NCI-H345 treated with DMSO at 0.1 percent for 48 hours (cell line): ENCODE measurements at regions not wholly inside any gene's neighbourhood (a gene's known extent, or its start where the extent isn't known, plus 50 kb on each side); places are given as distances from the start of the nearest gene placed in this dataset.

ENCODE experiments used
- DNase-seq: peaks from one replicate; lab custom pipeline; 2025; ENCODE audit not compliant: unreplicated experiment; lab: John Stamatoyannopoulos, UW

DNA sequence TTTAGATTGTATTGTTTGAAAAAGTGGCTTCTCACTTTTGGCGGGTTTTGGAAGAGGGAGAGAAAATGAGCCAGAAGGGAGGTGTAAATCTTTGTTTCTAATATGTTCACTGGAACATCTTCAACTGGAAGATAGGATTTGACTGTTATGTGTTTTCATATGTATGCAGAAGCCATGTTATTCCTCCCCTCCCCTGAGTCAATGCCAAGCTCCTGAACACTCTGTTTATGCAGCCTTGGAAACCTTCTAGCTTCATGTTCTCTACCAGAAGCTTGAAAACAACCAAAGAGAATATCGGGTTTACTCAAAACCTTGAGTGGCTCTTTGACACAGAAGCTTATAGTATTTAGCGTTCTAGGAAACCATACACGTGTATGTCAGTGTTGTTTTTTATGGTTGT, 279.1 kb downstream of the PRL start:
- DNase-seq = no peak

DNA sequence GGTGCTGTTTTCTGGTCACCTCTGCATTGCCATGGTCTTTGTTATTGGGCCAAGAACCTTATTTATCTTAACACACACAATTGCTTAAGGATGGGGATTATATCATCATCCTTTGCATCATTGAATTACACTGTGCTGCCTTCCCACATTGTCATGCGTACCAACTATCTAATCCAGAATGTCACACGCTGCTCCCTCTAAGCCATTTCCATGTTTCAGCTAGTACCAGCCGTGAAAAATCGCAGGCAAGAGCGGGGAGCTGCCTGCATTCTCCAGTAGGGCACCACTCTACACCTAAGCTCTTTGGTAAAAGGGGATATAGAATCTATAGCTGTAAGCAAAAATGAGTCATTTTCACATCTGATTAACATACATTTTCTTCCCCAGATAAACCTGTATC, 277.0 kb downstream of the PRL start:
- no peak for DNase-seq

DNA sequence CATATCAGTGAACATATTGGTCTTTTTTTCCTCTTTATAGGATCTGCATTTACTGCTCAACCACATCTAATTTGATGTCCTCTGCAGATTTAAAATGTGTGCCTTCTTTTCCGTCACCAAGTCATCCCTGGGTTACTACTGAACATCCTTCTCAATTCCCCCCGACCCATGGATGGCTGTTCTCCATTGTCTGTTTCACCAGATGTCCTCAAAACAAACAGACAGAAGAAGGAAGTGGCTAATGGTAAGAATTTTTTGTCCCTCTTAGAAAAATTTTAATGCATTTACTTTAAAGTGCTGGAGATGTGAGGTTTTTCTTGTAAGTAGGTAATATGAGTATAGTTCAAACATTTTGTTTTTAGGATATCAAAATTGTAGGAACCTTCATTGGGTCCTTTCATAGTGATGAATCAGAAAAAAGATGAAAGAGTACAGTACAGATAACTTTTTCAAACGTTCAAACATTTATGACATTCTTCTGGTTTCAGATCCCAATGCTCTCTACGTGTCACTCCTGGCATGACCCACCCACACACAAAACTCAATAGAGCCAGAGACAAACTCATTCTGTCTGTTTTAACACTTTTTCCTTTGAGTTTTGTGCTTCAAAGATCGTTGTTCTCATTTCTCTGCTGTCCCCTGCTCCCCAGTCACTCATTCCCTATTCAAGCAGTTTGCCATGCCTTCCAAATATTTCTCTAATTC, 276.4 kb downstream of the PRL start:
- DNase-seq = no peak

DNA sequence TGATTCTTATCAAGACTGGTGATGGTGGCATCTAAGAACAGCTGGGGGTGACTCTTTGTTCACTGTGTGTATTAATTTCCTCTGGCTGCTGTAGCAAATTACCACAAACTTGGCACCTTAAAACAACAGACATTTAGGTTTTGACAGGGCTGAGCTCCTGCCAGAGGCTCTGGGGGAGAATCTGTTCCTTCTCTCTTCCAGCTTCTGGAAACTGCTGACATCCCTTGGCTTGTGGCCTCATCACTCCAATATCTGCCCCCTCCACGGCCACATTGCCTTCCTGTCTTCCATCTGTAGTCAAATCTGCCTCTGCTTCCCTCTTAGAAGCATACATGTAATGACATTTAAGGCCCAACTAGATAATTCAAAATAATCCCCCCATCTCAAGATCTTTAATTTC, 274.9 kb downstream of the PRL start:
- no peak for DNase-seq

DNA sequence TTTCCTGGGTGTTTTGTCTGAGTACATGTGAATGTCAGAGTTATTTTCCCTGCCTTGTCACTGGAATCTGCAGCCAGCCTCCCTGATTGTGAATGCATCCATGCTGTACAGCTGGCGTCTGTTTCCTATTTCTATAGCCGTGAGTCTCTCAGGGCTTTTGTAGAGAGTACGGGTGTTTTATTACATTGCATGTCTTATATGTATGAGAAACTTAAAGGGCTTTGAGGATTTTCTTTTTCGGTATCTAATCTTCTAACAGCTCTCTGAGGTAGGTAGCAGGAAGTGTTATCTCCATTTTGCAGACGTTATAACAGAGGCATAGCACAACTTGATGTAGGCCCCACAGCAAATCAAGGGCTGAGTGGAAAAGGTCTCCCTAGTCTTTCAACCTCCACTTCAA, 272.9 kb downstream of the PRL start:
- DNase-seq = no peak

DNA sequence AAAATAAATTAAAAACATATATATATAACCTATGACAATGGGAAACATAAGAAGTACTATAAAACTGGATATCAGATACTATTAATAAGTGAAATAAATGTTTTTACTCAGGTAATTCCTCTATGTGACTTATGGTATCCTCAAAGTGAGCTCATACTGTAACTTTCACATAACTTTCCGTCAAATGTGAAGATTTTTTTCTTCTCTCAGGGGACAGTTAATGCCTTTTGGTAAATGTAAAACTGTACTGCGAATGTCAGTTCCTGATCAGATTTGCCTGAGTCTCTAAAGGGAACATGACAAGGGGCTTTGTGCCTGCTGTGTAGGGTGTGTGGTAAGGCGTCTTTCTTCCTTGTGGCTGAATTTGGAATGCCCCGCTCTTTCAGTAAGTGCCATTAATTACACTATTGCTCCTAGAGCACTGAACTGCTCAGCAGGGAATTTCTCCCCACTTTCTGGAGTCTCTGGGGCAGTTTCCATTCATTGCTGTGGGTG, 271.8 kb downstream of the PRL start:
- DNase-seq = no peak

DNA sequence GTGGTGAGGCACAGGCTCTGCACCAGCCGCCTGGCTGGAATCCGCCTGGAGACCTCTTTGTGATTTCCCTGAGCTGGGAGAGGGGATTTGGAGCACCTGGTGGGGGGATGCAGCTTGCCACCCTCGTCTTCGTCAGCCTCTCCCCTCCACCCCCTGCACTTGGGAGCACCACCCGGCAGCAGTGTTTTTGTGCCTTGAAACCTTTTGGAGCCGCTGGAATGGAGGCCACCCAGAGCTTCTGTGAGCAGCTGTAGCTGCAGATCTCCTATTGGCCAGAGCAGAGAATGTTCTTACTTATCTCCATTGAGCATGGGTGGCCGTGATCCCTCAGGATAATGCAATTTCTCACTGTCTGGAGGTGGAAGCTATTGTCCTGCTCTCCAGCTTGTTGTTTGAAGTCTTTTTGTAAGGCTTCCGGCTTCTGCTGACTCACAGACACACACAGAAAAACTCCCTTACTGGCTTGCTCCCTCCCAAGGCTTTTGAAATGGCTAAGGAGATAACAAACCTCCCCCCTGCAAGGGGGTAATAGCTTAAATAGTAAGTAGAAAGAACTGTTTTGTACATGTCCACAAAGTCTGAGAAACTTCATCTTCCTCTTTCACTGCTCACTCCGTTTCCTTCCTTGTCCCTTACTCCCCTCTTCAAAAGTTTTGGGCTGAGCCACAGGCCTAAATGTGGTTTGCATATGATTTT, 271.2 kb downstream of the PRL start:
- no peak for DNase-seq

DNA sequence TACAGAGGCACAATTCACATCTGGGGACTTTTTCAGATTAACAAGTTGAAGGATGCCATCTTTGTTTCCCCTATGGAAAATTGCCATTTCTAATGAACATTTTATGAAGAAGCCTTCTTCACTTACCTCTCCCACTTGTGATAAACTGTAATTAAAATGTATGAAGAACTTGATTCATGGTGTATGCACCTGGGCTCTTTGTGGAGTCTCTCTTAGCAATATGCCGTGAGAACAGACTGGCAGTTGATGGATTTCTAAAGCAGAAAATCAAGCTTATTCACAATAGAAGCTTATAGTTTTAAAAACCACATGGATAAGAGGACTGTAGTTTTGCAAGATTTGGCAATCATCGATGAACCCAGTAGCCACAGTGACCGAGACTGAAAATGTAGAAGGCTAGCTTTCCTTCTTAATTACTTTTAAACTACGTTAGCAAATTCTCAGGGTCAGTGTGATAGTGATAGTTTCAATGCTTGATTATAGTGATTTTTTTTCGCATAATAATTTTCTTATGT, 270.6 kb downstream of the PRL start:
- DNase-seq = no peak

DNA sequence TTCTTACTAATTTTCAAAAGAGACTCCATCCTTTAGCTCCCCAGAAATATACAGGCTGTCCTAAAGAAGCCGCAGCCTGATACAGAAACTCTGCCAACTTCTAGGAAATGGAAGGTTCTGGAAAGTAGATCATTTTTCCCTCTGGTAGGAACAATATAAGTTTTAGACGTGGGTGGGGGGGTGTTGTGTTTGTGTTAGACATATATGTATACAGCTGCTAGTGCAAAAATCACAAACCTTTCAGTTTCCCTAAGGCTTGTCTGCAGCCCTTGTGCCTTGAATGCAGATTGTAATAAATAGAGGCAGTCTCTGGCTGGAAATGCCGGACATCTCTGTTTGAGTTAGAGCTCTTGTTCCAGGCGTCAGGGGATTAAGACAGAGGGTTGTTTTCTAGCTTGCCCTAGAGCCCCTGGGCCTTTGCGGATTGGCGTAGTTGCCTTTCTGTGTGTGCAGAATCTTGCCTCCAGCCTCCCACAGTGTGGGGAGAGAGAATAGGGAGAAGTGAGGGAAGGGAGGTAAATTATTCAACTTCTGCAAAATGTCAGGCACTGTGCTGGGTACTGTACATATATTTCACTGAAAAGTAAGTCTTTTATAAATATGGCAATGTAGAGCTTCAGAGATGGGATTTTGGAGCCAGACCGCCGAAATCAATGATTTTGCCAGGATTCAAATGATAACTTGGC, 269.7 kb downstream of the PRL start:
- DNase-seq = no peak

DNA sequence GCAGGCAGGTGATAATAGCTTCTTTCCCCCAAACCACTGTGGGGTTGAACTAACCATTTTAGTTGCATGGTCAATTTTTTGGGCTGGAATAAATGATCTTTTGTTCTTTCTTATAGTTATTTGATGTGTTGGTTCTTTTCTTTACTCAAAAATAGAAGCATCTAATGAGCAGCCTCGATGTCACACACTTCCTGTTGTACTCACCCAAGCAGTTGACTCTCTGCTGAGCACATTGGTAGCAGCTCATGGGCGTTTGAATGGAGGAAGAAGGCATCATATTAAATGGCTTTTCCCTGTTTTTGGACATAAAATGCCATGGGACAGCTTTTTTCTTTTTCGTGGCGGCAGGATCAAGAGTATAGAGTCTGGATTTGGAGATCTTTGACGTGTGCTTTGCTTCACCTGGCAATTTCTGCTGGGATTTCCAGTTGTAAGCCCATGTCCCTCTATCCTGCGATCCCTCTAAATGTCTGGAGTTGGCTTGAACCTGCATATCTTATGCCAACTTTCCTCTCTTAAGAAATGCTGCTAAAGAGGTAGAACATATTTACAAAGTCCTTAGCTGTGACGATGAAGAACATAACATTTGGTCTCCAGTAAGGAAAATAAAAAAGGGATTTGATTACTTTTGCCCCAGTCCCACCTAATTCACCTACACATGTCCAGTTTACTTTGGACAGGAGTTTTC, 268.3 kb downstream of the PRL start:
- no peak for DNase-seq

DNA sequence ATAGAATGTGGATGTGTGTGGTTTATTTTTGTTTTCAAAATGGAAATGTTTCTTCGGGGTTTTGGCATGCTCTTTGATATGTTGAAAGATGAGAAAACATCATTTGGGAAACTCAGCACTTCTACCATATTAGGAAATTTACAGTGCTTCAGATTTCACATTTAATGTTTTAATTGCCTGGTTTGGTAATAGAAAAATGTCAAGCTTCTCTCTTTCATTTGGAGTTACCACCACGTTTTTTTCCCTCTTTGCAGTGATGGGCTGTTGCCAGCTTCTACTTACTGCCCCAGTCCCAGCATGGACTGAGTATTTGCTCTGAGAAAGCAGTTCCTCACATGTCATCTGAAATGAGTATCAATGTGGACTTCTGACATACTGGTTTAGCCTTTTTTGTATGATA, 267.7 kb downstream of the PRL start:
- DNase-seq = no peak

DNA sequence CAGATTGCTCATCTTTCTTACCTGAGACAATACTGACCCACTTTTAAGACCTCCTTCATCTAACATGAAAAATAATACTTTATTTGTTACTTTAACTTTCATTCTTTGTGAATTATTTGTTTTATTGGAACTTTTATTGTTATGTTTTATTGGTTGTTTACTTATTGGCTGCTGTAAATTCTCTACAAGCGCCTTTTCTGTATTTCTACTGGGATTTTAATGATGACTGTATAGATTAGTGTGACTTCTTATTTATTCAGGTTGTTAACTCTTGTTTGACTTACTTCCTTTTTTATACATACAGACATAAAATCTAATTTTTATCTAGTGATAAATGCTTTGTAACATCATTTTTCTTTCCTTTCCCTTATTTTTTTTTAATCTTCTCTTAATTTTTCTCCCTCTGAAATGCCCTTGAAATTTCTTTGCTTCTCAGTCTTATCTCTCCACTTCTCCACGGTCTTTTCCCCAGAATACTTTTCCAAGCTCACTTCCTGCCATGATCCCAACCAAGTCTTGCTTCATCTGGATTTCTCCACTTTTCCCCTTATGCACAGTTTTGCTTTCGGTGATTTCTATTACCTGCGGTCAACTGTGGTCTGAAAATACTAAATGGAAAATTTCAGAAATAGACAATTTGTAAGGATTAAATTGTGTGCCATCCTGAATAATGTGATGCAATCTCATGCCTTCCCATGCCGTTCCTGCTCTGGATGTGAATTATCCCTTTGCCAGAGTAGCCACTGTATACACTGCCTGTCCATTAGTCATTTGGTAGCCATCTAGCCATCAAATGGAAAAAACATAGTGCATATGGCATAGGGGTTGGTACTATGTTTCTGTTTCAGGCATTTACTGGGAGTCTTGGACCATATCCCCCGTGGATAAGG, 265.9 kb downstream of the PRL start:
- DNase-seq = no peak

DNA sequence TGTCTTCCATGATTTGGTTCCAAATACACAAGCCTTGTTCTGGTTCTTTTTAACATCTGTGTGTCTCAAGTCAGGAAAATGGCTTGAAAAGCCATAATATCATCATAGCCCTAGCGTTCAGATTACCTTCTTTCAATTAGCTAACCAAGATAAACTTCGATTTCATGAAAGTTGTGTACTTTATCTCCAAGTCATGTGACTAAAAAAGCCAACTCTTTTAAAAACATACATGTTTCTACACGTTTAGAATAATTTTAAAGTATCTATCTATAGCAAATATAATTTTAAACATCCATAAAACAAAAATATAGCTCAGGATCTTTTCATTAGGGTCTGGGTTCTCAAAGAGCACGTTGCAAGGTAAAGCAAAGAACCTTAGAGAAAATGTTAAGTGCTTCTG, 261.1 kb downstream of the PRL start:
- DNase-seq = no peak

DNA sequence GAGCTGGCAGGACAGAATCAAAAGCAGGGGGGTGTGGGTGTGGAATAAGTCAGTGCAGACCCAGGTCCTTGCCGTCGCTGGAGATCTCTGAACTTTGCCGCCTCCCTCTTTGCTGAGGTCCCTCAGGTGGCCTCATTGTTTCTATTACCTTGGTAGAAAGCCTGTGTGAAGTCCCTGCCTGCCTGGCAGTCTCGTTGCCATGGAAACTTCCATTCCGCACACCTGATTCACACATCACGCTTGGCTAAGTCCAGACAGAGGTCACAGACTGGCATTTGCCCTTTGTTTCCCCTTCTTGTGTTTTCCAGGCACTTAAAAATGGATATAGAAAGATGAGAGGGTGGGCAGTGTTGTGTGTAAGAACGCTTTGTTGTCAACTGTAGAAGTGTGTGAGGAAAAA, 260.6 kb downstream of the PRL start:
- peak; percentile 22 for DNase-seq

DNA sequence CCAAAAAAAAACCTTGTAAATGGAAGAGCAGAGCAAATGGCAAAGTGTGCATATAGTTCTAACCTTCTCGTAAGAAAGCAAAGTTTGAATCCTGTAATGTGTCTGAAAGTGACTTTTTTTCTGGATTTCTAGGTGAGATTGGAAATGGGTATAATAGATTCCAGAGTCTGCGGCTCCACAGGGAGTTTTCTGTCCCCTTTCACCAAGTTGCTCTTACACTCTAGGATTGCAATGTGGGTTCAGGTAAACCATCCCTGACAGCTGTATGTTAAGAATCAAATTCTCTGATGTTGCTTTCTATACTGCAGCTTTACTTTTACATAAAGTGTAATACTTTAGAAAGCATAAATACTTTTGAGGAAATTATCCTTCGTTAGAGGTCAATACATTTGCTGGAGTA, 260.1 kb downstream of the PRL start:
- no peak for DNase-seq

DNA sequence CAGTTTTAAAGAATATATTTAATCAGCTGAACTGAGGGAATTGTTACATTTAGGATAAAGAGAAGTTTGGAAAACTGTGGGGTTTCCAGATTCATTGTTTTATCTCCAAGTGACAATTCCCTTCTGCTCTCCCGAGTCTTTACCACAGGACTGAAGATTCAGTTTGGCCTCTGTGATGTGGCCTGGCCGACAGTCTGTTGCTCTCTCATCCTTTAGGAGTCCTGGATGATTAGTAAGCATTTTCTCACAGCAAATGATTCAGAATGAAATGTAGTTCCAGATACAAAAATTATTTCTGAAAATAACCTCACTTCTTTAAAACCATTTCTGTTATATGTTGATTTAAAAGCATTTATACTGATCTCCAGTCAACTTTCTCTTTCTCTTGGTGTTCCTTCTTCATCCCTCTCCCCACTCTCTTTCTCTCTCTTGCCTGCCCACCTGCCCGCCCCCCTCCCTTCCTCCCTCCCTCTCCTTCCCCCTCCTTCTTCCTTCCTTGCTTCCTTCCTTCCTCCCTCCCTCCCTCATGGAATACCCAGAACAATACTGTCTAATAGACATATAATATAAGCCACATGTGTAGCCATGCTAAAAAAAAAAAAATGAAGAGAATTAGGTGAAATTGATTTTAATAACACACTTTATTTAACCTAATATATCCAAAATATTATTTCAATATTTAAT, 254.9 kb downstream of the PRL start:
- DNase-seq = no peak

DNA sequence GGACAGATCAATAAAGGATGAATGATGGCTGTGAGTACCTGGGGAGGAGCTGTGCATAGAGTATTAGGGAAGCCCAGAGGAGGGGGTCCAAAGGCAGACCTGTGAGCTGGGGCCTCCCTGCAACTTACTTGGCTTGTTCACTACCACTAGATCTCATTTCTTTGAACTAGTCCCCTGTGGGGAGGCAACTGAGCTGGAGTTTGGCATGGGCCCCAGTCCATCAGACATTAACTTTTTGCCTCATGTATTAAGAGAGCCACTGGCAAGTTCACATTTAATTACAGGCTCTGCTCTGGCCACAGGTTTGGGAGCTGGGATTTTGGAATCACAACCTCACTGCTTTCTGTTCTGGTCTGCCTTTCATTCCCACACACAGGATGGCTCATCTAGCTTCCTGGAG, 254.1 kb downstream of the PRL start:
- DNase-seq = no peak

DNA sequence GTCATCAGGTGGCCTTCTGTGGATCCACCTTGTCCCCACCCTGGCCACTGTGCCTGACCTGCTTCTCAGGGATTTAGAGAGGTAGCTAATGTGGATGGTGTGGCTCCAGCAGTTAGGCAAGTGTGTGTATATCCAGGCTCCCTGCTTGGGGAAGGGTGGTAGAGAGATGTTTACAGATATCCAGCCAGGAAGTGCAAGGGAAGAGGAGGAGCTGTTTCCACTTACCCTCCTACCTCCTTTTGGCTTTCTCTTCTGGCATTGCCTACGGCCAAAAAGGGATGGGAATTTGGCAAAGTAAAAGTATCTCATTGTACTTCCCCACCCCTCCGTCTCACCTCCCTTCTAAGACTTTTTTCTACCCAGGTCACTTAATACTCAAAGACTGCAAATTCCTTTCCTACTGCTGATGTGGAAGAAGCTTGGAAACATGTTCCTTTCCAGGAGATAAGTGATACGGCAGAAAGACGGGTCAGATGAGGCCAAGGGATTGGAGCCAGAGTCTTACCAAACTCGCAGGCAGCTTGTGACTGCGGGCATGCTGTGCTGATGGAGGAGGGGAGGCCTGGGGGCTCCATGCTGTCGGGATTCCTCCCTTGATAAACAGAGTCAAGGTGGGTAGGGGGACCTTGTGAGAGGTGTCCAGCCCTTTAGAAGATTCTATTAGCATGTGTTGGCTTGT, 253.4 kb downstream of the PRL start:
- no peak for DNase-seq

DNA sequence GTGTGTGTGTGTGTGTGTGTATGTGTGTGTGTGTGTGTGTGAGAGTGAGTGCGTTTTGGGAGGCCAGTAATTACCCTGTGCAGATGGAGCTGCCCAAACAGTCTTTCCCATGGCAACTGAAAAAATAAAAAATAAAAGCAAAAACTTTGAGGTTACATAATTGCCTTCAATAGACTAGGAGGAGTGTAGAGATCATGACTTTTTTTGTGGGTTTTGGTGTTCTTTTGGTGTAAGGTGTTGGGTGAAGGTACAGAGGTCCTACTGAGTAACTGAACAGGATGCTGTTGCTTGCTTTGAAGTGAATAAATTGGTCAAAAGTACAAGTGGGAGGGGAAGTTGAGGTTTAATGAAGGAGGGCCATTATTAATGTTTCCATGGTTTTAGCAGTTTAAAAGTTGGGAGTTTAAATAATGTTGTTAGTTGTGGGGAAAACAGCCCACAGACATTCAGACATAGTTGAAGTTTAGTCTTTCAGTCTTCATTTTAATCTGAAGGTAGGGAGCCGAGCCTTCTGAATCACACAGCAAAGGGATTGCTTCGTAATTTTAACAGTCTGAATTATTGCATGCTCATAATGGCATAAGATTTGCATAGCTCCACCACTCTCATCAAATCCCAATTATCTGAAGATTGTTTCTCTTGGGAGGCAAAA, 251.4 kb downstream of the PRL start:
- no peak for DNase-seq
